Mesendoderm (in vitro differentiated cells): ENCODE measurements at regions not wholly inside any gene's neighbourhood (a gene's known extent, or its start where the extent isn't known, plus 50 kb on each side); places are given as distances from the start of the nearest gene placed in this dataset.

Experiments
- DNase-seq: peaks from one replicate; pipeline ENCODE4 v3.0.0; 2013
- H2AK5ac ChIP-seq: 2 replicates; pipeline ENCODE4 v1.6.1; 2013; ENCODE audit warnings: low read length, inconsistent platforms
- H2BK120ac ChIP-seq: 2 replicates; pipeline ENCODE4 v1.6.1; 2013; ENCODE audit warnings: low read depth, mild to moderate bottlenecking, low read length, moderate library complexity, mixed read lengths
- H2BK15ac ChIP-seq: replicated peaks from 2 replicates; pipeline ENCODE4 v1.6.1; 2013; ENCODE audit warnings: low read depth, mild to moderate bottlenecking, moderate library complexity
- H2BK5ac ChIP-seq: 2 replicates; pipeline ENCODE4 v1.6.1; 2013; ENCODE audit warnings: low read length, inconsistent platforms
- H3K18ac ChIP-seq: 2 replicates; pipeline ENCODE4 v1.6.1; 2013; ENCODE audit warnings: mild to moderate bottlenecking, low read length, mixed read lengths
- H3K23ac ChIP-seq: one replicate; pipeline ENCODE4 v1.6.1; 2013; ENCODE audit warnings: low read length
- H3K27ac ChIP-seq: 2 replicates; pipeline ENCODE4 v1.5.1; 2013; ENCODE audit warnings: low read depth, mild to moderate bottlenecking, inconsistent platforms, low read length, moderate library complexity
- H3K27me3 ChIP-seq: 2 replicates; pipeline ENCODE4 v1.6.1; 2013; ENCODE audit warnings: low read length, control low read depth, mild to moderate bottlenecking, inconsistent platforms; ENCODE audit not compliant: insufficient read depth, poor library complexity
- H3K36me3 ChIP-seq: 2 replicates; pipeline ENCODE4 v1.6.1; 2013; ENCODE audit warnings: low read length, inconsistent platforms; ENCODE audit not compliant: control insufficient read depth, insufficient read depth
- H3K4ac ChIP-seq: one replicate; pipeline ENCODE4 v1.6.1; 2013; ENCODE audit warnings: low read depth, mild to moderate bottlenecking, low read length, moderate library complexity
- H3K4me1 ChIP-seq: 2 replicates; pipeline ENCODE4 v1.6.1; 2013; ENCODE audit warnings: low read depth, low read length, inconsistent platforms; ENCODE audit not compliant: control insufficient read depth
- H3K4me2 ChIP-seq: 2 replicates; pipeline ENCODE4 v1.6.1; 2013; ENCODE audit warnings: low read length
- H3K4me3 ChIP-seq: 2 replicates; pipeline ENCODE4 v1.5.1; 2013; ENCODE audit warnings: mild to moderate bottlenecking, low read length
- H3K56ac ChIP-seq: one replicate; pipeline ENCODE4 v1.6.1; 2013; ENCODE audit warnings: low read length
- H3K79me1 ChIP-seq: 2 replicates; pipeline ENCODE4 v1.6.1; 2013; ENCODE audit warnings: low read length, inconsistent platforms
- H3K79me2 ChIP-seq: 2 replicates; pipeline ENCODE4 v1.6.1; 2013; ENCODE audit warnings: mild to moderate bottlenecking, low read length; ENCODE audit not compliant: control insufficient read depth, insufficient read depth
- H3K9ac ChIP-seq: 2 replicates; pipeline ENCODE4 v1.6.1; 2013; ENCODE audit warnings: low read length, inconsistent platforms
- H4K5ac ChIP-seq: one replicate; pipeline ENCODE4 v1.6.1; 2013; ENCODE audit warnings: low read length
- H4K8ac ChIP-seq: one replicate; pipeline ENCODE4 v1.6.1; 2013; ENCODE audit warnings: low read depth, mild to moderate bottlenecking, control low read depth, low read length, moderate library complexity
- WGBS: extraction: QIAGEN DNeasy Blood & Tissue Kit; methylation state at CpG from one replicate; pipeline ENCODE4 v1.1.7; 2013; ENCODE audit warnings: low lambda C conversion rate, missing lambda C conversion rate; ENCODE audit not compliant: insufficient coverage; ENCODE audit errors: extremely low coverage; 5-methylcytosine and 5-hydroxymethylcytosine counted together

DNA sequence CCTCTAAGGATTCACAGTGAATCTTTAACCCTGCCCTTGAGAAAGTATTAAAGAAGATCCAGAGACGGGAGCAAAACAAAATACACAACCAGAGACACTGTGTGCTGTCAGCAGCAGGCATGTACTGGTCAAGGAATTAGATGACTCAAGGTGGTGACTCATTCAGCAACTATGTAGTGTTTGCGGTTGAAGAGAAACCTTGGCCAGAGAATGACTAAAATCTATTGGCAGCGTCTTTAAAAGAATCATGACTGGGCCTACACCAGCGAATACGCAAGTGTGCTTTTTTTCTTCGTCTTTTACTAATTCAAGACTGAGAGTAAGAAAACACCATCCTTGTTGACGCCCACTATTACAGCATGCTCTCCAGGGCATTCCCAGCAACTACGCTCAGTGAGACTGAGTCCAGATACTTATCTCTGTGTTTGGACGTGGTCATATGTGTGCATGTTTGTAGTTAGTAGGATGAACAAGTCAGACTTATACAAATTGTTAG is 72.4 kb upstream of the BACH2 start:
- H4K5ac ChIP-seq, result no peak overlapping the region
- no peak overlapping the region for H3K18ac ChIP-seq
- H3K4me2 ChIP-seq, result no peak overlapping the region
- H2BK120ac ChIP-seq, result no peak overlapping the region
- DNase-seq, result peak; percentile 98
- H2BK15ac ChIP-seq, result no peak overlapping the region
- H3K4me1 ChIP-seq, result peaks cover 4% of the 10 kb centered on the region
- H3K23ac ChIP-seq, result no peak overlapping the region
- no peaks in the 10 kb centered on the region for H3K27me3 ChIP-seq
- no peak overlapping the region for H3K4me3 ChIP-seq
- no peak overlapping the region for H3K4ac ChIP-seq
- H3K79me2 ChIP-seq, result no peaks in the 10 kb centered on the region
- H2BK5ac ChIP-seq, result peak overlapping the region; percentile 17
- H3K9ac ChIP-seq, result no peak overlapping the region
- no peak overlapping the region for H4K8ac ChIP-seq
- no peaks in the 10 kb centered on the region for H3K36me3 ChIP-seq
- no peak overlapping the region for H2AK5ac ChIP-seq
- H3K79me1 ChIP-seq, result no peaks in the 10 kb centered on the region
- H3K27ac ChIP-seq, result no peak overlapping the region
- peak overlapping the region; percentile 63 for H3K56ac ChIP-seq
- no CpG with 5 or more reads among the region's 9 CpGs for WGBS

DNA sequence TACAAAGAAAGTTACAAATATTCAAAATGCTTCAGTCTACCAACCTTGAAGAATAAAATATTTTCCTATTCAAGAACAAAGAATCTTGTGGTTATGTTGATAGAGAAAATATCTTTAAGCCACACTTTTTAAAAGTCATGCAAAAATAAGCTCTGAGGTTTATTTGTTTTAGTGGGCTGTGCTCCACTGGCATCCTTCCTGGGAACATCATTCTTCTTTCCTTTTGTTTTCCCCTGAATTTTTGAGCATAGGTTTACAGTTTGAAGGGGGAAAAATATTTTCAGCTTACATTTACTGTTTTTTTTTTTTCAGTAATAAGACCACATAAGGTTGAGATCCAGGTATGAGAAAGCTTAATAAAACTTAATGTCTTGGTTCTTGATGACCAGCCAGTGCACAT is 72.0 kb upstream of the BACH2 start:
- no peaks in the 10 kb centered on the region for H3K36me3 ChIP-seq
- H4K8ac ChIP-seq, result no peak overlapping the region
- H3K27ac ChIP-seq, result no peak overlapping the region
- no peak overlapping the region for H2BK15ac ChIP-seq
- H3K27me3 ChIP-seq, result no peaks in the 10 kb centered on the region
- no peak overlapping the region for H3K4me2 ChIP-seq
- no peak overlapping the region for H3K4me3 ChIP-seq
- H3K56ac ChIP-seq, result peak overlapping the region; percentile 45
- H2BK120ac ChIP-seq, result no peak overlapping the region
- no peak for DNase-seq
- no peak overlapping the region for H3K4ac ChIP-seq
- H3K18ac ChIP-seq, result no peak overlapping the region
- H3K23ac ChIP-seq, result no peak overlapping the region
- no peak overlapping the region for H4K5ac ChIP-seq
- no peaks in the 10 kb centered on the region for H3K79me1 ChIP-seq
- H3K9ac ChIP-seq, result no peak overlapping the region
- peaks cover 4% of the 10 kb centered on the region for H3K4me1 ChIP-seq
- no peaks in the 10 kb centered on the region for H3K79me2 ChIP-seq
- no peak overlapping the region for H2BK5ac ChIP-seq
- H2AK5ac ChIP-seq, result no peak overlapping the region

DNA sequence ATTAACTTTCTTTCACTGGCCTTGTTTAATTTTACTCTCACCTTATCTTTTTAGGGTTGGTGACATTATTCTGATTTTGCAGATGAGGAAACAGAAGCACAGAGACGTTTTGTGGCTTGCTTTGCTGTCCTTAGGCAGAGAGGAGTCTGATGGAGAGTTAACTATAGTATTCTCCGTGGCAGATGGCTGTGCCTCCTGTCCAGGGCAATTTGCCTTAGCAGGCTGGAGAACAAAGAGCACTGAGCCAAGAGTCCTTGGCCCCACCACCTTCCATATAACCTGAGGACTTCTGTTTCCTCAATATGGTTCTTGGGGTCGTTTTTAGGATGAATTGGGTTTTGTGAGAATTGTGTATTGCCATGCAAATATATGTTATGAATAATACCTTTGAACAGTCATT is 71.4 kb upstream of the BACH2 start:
- DNase-seq, result no peak
- Histone ChIP-seq H2BK120ac (no peak overlapping the region), H2BK15ac (no peak overlapping the region), H3K56ac (no peak overlapping the region), H3K4me2 (no peak overlapping the region), H2BK5ac (no peak overlapping the region), H3K79me1 (no peaks in the 10 kb centered on the region), H3K4ac (peak overlapping the region; percentile 68), H3K36me3 (no peaks in the 10 kb centered on the region), H3K4me3 (no peak overlapping the region), H3K27me3 (no peaks in the 10 kb centered on the region), H4K5ac (no peak overlapping the region), H3K9ac (no peak overlapping the region), H2AK5ac (no peak overlapping the region), H4K8ac (no peak overlapping the region), H3K23ac (no peak overlapping the region), H3K79me2 (no peaks in the 10 kb centered on the region), H3K18ac (no peak overlapping the region), H3K27ac (no peak overlapping the region), H3K4me1 (peaks cover 4% of the 10 kb centered on the region)
- WGBS, result no CpG with 5 or more reads among the region's 3 CpGs

DNA sequence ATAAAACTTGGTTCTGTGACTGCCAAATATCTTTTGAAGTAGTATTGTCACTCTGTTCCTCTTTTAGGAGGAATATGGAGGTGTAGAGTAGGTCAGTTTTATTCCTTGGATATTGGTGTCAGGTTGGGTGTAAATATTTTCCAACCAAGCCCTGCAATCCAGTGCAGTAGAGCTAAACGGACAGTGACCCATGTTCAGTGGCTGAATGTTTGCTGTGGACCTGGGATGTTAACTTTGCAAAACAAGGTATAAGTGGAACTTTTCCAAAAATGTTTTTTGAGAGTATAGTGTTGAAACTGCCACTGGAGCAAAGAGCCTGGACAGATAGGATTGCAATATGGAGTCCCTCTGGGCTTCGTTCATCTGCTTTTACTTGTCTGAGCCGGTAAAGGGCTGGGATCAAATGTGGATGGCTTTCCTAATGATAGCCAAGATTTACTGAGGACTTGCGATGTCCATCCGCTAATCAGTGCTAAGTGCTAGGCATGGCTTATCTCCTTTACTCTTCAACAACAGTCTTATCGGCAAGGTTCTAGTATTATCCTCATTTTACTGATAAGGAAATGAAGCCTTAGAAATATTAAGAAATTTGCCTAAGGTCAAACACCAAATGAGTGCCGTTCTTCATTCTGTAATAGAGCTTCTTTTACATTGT is 69.0 kb upstream of the BACH2 start:
- Histone ChIP-seq H3K18ac (no peak overlapping the region), H3K4me1 (peaks cover 4% of the 10 kb centered on the region), H3K36me3 (no peaks in the 10 kb centered on the region), H3K9ac (no peak overlapping the region), H3K23ac (no peak overlapping the region), H3K79me1 (no peaks in the 10 kb centered on the region), H2AK5ac (no peak overlapping the region), H4K8ac (no peak overlapping the region), H3K27ac (no peak overlapping the region), H4K5ac (no peak overlapping the region), H3K4me2 (no peak overlapping the region), H2BK5ac (no peak overlapping the region), H2BK120ac (no peak overlapping the region), H2BK15ac (no peak overlapping the region), H3K27me3 (no peaks in the 10 kb centered on the region), H3K79me2 (no peaks in the 10 kb centered on the region), H3K56ac (no peak overlapping the region), H3K4ac (no peak overlapping the region), H3K4me3 (no peak overlapping the region)
- no CpG with 5 or more reads among the region's 7 CpGs for WGBS
- DNase-seq, result peak; percentile 51

DNA sequence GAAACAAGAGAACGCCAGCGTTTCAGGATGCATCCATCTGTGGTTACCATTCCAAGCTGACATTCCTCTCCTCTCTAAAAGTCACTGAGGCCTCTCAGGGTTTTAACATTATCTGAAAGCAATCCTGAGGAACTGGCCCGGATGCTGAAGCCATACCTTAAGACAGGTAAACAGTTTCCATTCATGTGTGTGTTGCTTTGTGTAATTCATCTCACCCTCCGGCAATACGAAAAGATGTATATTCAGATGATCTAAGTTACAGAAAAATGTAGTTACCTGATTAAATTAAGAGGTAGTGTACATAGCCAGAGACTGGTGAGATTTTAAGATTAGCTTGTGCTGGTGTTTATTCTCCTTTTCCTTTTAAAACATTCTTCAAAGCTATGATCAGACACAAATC is 68.4 kb upstream of the BACH2 start:
- Histone ChIP-seq H3K36me3 (no peaks in the 10 kb centered on the region), H3K18ac (no peak overlapping the region), H2AK5ac (no peak overlapping the region), H4K8ac (no peak overlapping the region), H3K79me1 (no peaks in the 10 kb centered on the region), H3K27ac (no peak overlapping the region), H3K9ac (no peak overlapping the region), H3K4me1 (peaks cover 4% of the 10 kb centered on the region), H3K27me3 (no peaks in the 10 kb centered on the region), H3K4me3 (no peak overlapping the region), H2BK15ac (no peak overlapping the region), H3K4ac (no peak overlapping the region), H2BK120ac (no peak overlapping the region), H3K23ac (no peak overlapping the region), H3K79me2 (no peaks in the 10 kb centered on the region), H4K5ac (no peak overlapping the region), H2BK5ac (no peak overlapping the region), H3K56ac (no peak overlapping the region), H3K4me2 (no peak overlapping the region)
- DNase-seq, result no peak
- WGBS, result no CpG with 5 or more reads among the region's 5 CpGs

DNA sequence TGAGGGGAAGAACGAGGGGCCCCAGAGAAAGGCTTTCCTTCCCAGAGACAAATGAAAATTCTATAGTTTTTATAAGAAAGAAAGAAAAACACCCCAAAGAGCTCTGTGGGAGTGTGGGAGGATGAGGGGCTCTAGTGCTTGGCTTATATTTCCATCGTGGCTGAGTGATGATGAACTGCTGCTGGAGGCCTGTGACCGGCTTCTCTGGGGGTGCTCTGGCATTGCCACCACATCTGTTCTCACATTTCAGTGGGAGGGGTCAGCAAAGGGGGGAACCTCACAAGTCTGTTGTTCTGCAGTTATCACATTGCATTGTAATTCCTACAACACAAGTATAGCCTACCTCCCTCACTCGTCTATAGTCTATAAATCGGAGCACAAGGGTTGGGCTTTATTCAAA is 67.6 kb upstream of the BACH2 start:
- Histone ChIP-seq H4K8ac (peak overlapping the region; percentile 6), H2BK15ac (no peak overlapping the region), H2BK120ac (no peak overlapping the region), H4K5ac (no peak overlapping the region), H3K23ac (no peak overlapping the region), H3K4me1 (peaks cover 4% of the 10 kb centered on the region), H3K56ac (no peak overlapping the region), H3K79me2 (no peaks in the 10 kb centered on the region), H3K9ac (no peak overlapping the region), H3K4me3 (no peak overlapping the region), H3K27me3 (no peaks in the 10 kb centered on the region), H3K79me1 (no peaks in the 10 kb centered on the region), H3K4ac (no peak overlapping the region), H2AK5ac (no peak overlapping the region), H2BK5ac (no peak overlapping the region), H3K36me3 (no peaks in the 10 kb centered on the region), H3K4me2 (no peak overlapping the region), H3K27ac (no peak overlapping the region), H3K18ac (peak overlapping the region; percentile 51)
- WGBS, result no CpG with 5 or more reads among the region's 5 CpGs
- DNase-seq, result no peak
